Thyroid gland (tissue), 4 donors: ENCODE measurements at regions not wholly inside any gene's neighbourhood (a gene's known extent, or its start where the extent isn't known, plus 50 kb on each side); places are given as distances from the start of the nearest gene placed in this dataset.

ENCODE experiments used
- CTCF ChIP-seq, 6 experiments: fragments of 200-600 bp in 3 of 6; fragments of 450-650 bp in 3 of 6; sonication (generic) in 3 of 6; IDR thresholded peaks; one replicate each; pipeline ENCODE4 v1.5.1; 2016 to 2019; ENCODE audit warnings: antibody characterized with exemption in 6 of 6, mild to moderate bottlenecking in 2 of 6, inconsistent platforms in 1 of 6, moderate library complexity in 1 of 6
- POLR2A ChIP-seq, 2 donors: fragments of 450-650 bp; IDR thresholded peaks; one replicate each; pipeline ENCODE4 v1.6.1; 2017; ENCODE audit warnings: antibody characterized with exemption in 2 of 2, mild to moderate bottlenecking in 2 of 2, moderate library complexity in 1 of 2

GRCh38 chr3:23108451-23109057 is 94.6 kb upstream of the UBE2E2 start:
- no peak for TF ChIP-seq POLR2A (IDR thresholded peaks at IDR 0.05)
- TF ChIP-seq CTCF (IDR thresholded peaks at IDR 0.05), result no peak
